ENCODE measurements at regions not wholly inside any gene's neighbourhood (a gene's known extent, or its start where the extent isn't known, plus 50 kb on each side); places are given as distances from the start of the nearest gene placed in this dataset.

DNA sequence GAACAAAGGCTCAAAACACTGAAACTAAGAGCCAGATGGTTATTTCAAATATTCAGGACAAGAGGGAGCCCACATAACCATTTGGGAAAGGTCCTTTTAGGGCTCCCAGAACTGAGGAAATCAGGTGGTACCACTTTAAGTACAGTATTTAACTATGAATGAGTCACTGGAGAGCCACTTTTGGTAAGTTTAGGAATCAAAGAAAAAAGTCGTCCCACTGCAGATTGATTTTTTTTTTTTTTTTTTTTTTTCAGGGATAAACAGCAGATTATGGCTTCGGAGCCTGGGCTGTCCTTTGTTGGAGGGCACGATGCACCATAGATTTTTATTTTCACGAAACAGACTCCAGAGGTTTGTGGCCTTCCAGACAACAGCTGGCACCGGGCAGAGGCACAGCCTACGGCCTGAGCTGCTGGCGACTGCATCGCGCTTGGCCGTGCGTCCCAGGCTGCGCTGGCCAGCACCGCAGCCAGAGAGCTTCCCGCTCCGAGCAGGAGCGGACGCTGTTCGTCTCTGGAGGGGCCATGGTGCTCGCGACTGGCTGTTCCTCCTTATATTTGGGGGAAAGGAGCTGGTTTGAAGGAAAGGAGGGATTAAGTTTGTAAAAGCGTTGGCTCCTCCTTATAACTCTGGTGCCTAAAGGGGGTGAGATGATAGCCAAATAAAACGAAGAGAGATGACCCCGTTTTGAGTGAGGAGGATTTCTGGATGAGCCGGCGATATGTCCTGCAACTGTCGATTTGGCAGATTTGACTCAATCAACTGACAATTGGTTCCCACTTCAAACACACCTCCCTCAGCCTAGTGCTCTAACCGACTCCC is 152.9 kb upstream of the GOLIM4 start:
- H3K27me3 ChIP-seq (ENCODE audit: control insufficient read depth, insufficient read depth, low read length): peaks cover 42% of the 10 kb centered on the region
- H3K27ac ChIP-seq (ENCODE audit: low read length): no peak overlapping the region
- WGBS (ENCODE audit: insufficient coverage, low lambda C conversion rate): no CpG with 5 or more reads among the region's 27 CpGs

DNA sequence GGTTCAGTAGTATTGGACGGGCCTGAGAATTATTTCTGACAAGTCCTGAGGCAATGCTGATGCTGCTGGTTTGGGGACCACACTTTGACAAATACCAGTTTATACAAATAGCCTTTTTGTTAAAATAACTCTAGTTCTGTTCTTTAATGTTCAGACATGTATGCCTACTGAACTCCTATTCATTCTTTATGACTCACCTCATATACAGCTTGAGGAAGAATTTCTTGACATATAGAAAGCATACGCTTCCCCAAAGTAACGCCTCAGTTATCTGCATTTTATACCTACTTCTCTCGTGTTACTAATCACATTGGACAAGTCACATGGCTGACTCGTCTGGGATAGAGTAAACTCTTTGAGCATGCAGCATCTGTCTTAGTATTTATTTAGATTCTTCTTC is 145.4 kb upstream of the GOLIM4 start:
- H3K4me1 ChIP-seq (ENCODE audit: control insufficient read depth, insufficient read depth, low read length): no peaks in the 10 kb centered on the region
- no peak for DNase-seq
- no peaks in the 10 kb centered on the region for H3K36me3 ChIP-seq (ENCODE audit: control insufficient read depth, insufficient read depth, low read length)
- WGBS (ENCODE audit: insufficient coverage, low lambda C conversion rate): 58% methylated on average over 2 of the region's 5 CpGs
- H3K4me3 ChIP-seq (ENCODE audit: low read length): no peak overlapping the region
- H3K27ac ChIP-seq (ENCODE audit: low read length): no peak overlapping the region
- H3K9me3 ChIP-seq (ENCODE audit: control insufficient read depth, low read depth, low read length): no peaks in the 10 kb centered on the region
- no peaks in the 10 kb centered on the region for H3K27me3 ChIP-seq (ENCODE audit: control insufficient read depth, insufficient read depth, low read length)

More for the DNA sequence above, 152.9 kb upstream of the GOLIM4 start:
- peaks cover 9% of the 10 kb centered on the region for H3K9me3 ChIP-seq (ENCODE audit: control insufficient read depth, low read depth, low read length)
- H3K4me3 ChIP-seq (ENCODE audit: low read length): peak overlapping the region; percentile 52
- DNase-seq: peak in 1 of 2 donors; percentile 27
- H3K4me1 ChIP-seq (ENCODE audit: control insufficient read depth, insufficient read depth, low read length): peaks cover 15% of the 10 kb centered on the region
- H3K36me3 ChIP-seq (ENCODE audit: control insufficient read depth, insufficient read depth, low read length): no peaks in the 10 kb centered on the region

- H3K36me3 ChIP-seq (ENCODE audit: control insufficient read depth, insufficient read depth, low read length): no peaks in the 10 kb centered on the region
- H3K27me3 ChIP-seq (ENCODE audit: control insufficient read depth, insufficient read depth, low read length): no peaks in the 10 kb centered on the region
- H3K27ac ChIP-seq (ENCODE audit: low read length): no peak overlapping the region
- DNase-seq: no peak
- WGBS (ENCODE audit: insufficient coverage, low lambda C conversion rate): 75% methylated on average over 1 of the region's 1 CpG
- H3K4me1 ChIP-seq (ENCODE audit: control insufficient read depth, insufficient read depth, low read length): no peaks in the 10 kb centered on the region
- H3K9me3 ChIP-seq (ENCODE audit: control insufficient read depth, low read depth, low read length): no peaks in the 10 kb centered on the region
- no peak overlapping the region for H3K4me3 ChIP-seq (ENCODE audit: low read length)
Measured at GRCh38 chr3:168239287-168239686, 143.6 kb upstream of the GOLIM4 start.

DNA sequence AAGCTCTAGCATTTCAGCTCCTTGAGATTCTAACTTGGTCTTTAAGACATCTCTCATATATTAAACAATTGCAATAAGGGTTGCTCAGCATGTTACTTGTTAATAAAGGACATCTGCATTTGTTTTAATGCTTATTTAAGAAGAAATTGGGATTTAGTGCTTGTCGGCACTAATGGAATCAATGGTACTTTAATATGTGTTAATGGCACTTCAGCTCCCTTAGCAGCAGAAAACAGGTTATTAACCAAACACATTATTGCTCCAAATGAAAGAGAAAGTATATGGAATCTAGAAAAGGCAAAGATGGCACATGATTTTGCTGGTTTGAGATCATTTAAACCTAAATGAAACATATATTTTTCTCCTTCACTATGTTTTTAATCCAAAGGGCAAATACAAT is 137.3 kb upstream of the GOLIM4 start:
- Histone ChIP-seq H3K27me3 (ENCODE audit: control insufficient read depth, insufficient read depth, low read length) (no peaks in the 10 kb centered on the region), H3K9me3 (ENCODE audit: control insufficient read depth, low read depth, low read length) (no peaks in the 10 kb centered on the region), H3K4me3 (ENCODE audit: low read length) (no peak overlapping the region), H3K27ac (ENCODE audit: low read length) (no peak overlapping the region), H3K4me1 (ENCODE audit: control insufficient read depth, insufficient read depth, low read length) (no peaks in the 10 kb centered on the region), H3K36me3 (ENCODE audit: control insufficient read depth, insufficient read depth, low read length) (no peaks in the 10 kb centered on the region)
- WGBS (ENCODE audit: insufficient coverage, low lambda C conversion rate): 100% methylated on average over 1 of the region's 1 CpG
- no peak for DNase-seq

GRCh38 chr3:168223085-168223484 is 127.4 kb upstream of the GOLIM4 start:
- Histone ChIP-seq H3K27me3 (ENCODE audit: control insufficient read depth, insufficient read depth, low read length) (no peaks in the 10 kb centered on the region), H3K9me3 (ENCODE audit: control insufficient read depth, low read depth, low read length) (no peaks in the 10 kb centered on the region), H3K4me3 (ENCODE audit: low read length) (no peak overlapping the region), H3K36me3 (ENCODE audit: control insufficient read depth, insufficient read depth, low read length) (no peaks in the 10 kb centered on the region), H3K27ac (ENCODE audit: low read length) (no peak overlapping the region), H3K4me1 (ENCODE audit: control insufficient read depth, insufficient read depth, low read length) (no peaks in the 10 kb centered on the region)
- WGBS (ENCODE audit: insufficient coverage, low lambda C conversion rate): no CpG with 5 or more reads among the region's 3 CpGs
- DNase-seq: no peak

DNA sequence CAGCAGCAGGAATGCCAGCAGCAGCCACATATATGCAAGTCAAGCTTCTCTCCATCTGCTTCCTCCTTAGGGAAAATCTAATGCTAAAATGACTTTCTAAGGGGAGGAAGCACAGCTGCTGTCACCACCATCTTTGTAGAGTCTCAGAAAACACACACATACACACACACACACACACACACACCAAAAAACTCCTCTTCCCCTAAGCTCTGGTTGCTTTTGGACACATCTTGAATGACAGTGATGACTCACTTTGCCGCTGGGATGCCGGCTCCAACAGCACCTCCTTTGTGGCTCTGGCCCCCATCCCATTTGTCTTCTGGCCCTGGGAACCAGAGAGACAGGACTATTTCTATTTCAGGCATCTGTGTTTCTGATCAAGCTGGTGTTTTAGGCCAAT is 124.8 kb upstream of the GOLIM4 start:
- H3K27ac ChIP-seq (ENCODE audit: low read length): no peak overlapping the region
- H3K4me1 ChIP-seq (ENCODE audit: control insufficient read depth, insufficient read depth, low read length): no peaks in the 10 kb centered on the region
- H3K4me3 ChIP-seq (ENCODE audit: low read length): no peak overlapping the region
- WGBS (ENCODE audit: insufficient coverage, low lambda C conversion rate): no CpG with 5 or more reads among the region's 2 CpGs
- DNase-seq: no peak
- no peaks in the 10 kb centered on the region for H3K9me3 ChIP-seq (ENCODE audit: control insufficient read depth, low read depth, low read length)
- no peaks in the 10 kb centered on the region for H3K27me3 ChIP-seq (ENCODE audit: control insufficient read depth, insufficient read depth, low read length)
- H3K36me3 ChIP-seq (ENCODE audit: control insufficient read depth, insufficient read depth, low read length): no peaks in the 10 kb centered on the region

DNA sequence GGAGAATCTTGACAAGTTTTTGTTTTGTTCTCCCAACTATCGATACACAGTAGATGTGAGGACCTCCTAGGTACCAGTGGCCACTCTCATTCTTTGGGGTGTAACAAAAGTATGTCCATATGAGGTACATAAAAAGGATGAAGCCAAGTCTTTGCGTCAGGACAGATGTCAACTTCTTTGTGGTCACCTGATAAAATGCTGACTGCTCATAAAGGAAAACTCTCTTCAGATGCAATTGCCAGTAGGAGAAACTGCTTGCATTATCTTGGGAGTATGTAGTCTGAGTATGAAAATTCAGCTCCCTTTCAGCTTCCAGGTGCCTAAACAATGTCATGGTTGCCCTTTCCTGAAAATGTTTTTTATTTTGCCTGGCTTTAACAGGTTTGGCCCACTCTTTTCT is 123.8 kb upstream of the GOLIM4 start:
- Histone ChIP-seq H3K36me3 (ENCODE audit: control insufficient read depth, insufficient read depth, low read length) (no peaks in the 10 kb centered on the region), H3K27me3 (ENCODE audit: control insufficient read depth, insufficient read depth, low read length) (no peaks in the 10 kb centered on the region), H3K4me3 (ENCODE audit: low read length) (no peak overlapping the region), H3K27ac (ENCODE audit: low read length) (no peak overlapping the region), H3K9me3 (ENCODE audit: control insufficient read depth, low read depth, low read length) (no peaks in the 10 kb centered on the region), H3K4me1 (ENCODE audit: control insufficient read depth, insufficient read depth, low read length) (no peaks in the 10 kb centered on the region)
- 80% methylated on average over 1 of the region's 2 CpGs for WGBS (ENCODE audit: insufficient coverage, low lambda C conversion rate)
- DNase-seq: no peak

DNA sequence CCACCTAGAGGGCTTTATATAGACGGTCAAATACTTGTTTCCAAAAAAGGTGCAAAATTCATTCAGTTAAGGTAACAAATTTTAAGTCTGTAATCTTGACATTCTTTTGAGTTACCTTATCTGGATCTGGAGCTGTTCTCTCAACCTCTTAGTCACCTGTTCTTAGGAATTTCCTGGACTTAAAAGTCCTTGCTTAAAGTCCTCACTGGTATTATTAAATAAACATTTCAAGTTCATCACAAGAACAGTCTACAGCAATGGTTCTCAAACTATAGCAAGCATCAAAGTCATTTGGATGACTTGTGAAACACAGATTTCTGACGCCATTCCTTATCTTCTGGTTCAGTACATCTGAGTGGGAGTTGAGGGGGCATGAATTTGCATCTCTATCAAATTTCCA is 122.9 kb upstream of the GOLIM4 start:
- H3K4me1 ChIP-seq (ENCODE audit: control insufficient read depth, insufficient read depth, low read length): no peaks in the 10 kb centered on the region
- H3K36me3 ChIP-seq (ENCODE audit: control insufficient read depth, insufficient read depth, low read length): no peaks in the 10 kb centered on the region
- no peaks in the 10 kb centered on the region for H3K9me3 ChIP-seq (ENCODE audit: control insufficient read depth, low read depth, low read length)
- H3K27me3 ChIP-seq (ENCODE audit: control insufficient read depth, insufficient read depth, low read length): no peaks in the 10 kb centered on the region
- no peak for DNase-seq
- WGBS (ENCODE audit: insufficient coverage, low lambda C conversion rate): no CpG with 5 or more reads among the region's 2 CpGs
- H3K4me3 ChIP-seq (ENCODE audit: low read length): no peak overlapping the region
- H3K27ac ChIP-seq (ENCODE audit: low read length): no peak overlapping the region

GRCh38 chr3:168216851-168217250 is 121.1 kb upstream of the GOLIM4 start:
- 100% methylated on average over 2 of the region's 3 CpGs for WGBS (ENCODE audit: insufficient coverage, low lambda C conversion rate)
- Histone ChIP-seq H3K36me3 (ENCODE audit: control insufficient read depth, insufficient read depth, low read length) (no peaks in the 10 kb centered on the region), H3K4me1 (ENCODE audit: control insufficient read depth, insufficient read depth, low read length) (no peaks in the 10 kb centered on the region), H3K27me3 (ENCODE audit: control insufficient read depth, insufficient read depth, low read length) (no peaks in the 10 kb centered on the region), H3K9me3 (ENCODE audit: control insufficient read depth, low read depth, low read length) (no peaks in the 10 kb centered on the region), H3K27ac (ENCODE audit: low read length) (no peak overlapping the region), H3K4me3 (ENCODE audit: low read length) (no peak overlapping the region)
- no peak for DNase-seq

GRCh38 chr3:168213920-168214319 is 118.2 kb upstream of the GOLIM4 start:
- Histone ChIP-seq H3K4me3 (ENCODE audit: low read length) (no peak overlapping the region), H3K27me3 (ENCODE audit: control insufficient read depth, insufficient read depth, low read length) (no peaks in the 10 kb centered on the region), H3K36me3 (ENCODE audit: control insufficient read depth, insufficient read depth, low read length) (no peaks in the 10 kb centered on the region), H3K9me3 (ENCODE audit: control insufficient read depth, low read depth, low read length) (peaks cover 2% of the 10 kb centered on the region), H3K27ac (ENCODE audit: low read length) (no peak overlapping the region), H3K4me1 (ENCODE audit: control insufficient read depth, insufficient read depth, low read length) (no peaks in the 10 kb centered on the region)
- WGBS (ENCODE audit: insufficient coverage, low lambda C conversion rate): no CpG with 5 or more reads among the region's 4 CpGs
- no peak for DNase-seq

DNA sequence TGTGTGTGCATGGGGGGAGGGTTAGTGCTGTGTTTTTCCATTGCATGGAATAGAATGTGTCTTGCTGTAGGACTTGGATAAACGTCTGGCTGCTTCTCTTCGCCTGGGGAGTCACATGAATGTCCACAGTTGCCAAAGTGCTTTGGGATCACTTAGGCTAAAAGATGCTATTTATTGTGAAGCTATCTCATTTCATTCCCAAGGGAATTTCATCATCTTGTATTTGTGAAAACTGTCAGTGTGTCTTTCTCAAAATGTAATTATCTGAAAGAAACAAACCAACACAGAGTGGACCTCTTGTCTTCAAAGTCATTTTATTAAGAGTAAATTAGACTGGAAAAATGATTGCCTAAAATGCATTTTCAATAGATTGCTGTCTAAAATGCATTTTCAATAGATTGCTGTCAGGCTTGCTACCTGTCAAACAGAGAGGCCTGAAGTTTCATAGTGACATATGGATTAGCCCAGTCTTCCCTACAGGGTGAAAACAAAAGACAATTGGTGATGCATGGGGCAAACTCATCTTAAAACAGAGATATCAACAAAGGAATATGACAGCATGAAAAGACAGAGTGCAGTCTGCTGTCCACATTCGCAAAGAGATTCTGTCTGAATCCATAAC is 117.1 kb upstream of the GOLIM4 start:
- no peaks in the 10 kb centered on the region for H3K36me3 ChIP-seq (ENCODE audit: control insufficient read depth, insufficient read depth, low read length)
- no peaks in the 10 kb centered on the region for H3K4me1 ChIP-seq (ENCODE audit: control insufficient read depth, insufficient read depth, low read length)
- H3K27me3 ChIP-seq (ENCODE audit: control insufficient read depth, insufficient read depth, low read length): no peaks in the 10 kb centered on the region
- no peak overlapping the region for H3K4me3 ChIP-seq (ENCODE audit: low read length)
- H3K27ac ChIP-seq (ENCODE audit: low read length): no peak overlapping the region
- no peak for DNase-seq
- H3K9me3 ChIP-seq (ENCODE audit: control insufficient read depth, low read depth, low read length): peaks cover 2% of the 10 kb centered on the region
- WGBS (ENCODE audit: insufficient coverage, low lambda C conversion rate): no CpG with 5 or more reads among the region's 3 CpGs

Data from large intestine (tissue), 3 donors.